ENCODE measurements at regions not wholly inside any gene's neighbourhood (a gene's known extent, or its start where the extent isn't known, plus 50 kb on each side); places are given as distances from the start of the nearest gene placed in this dataset.

DNA sequence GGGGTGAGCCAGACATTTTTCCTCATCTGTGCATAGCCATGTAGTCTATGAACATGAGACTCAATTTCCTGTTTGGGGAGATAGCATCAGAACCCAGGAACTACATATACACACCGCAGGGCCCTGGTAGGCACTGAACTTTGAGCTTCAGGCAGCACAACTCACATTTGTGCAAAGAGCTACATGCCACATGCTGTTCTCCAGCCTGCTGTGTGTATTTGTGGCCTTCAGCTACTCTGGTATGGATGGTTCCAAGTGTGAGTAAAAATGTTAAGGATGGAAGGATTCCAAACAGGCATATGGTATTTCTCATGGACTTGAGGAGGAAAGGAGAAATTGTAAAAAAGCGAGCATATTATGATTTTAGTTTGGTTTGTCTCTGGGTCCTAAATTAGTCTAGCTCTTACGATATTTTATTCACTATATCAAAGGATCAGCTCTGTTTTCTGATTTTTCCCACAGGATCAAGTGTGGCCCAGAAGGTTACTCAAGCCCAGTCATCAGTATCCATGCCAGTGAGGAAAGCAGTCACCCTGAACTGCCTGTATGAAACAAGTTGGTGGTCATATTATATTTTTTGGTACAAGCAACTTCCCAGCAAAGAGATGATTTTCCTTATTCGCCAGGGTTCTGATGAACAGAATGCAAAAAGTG lies 422.4 kb upstream of the OR4E1 start:
- peak overlapping the region; percentile 78 for H3K27ac ChIP-seq
- H3K4me1 ChIP-seq, result no peaks in the 10 kb centered on the region
- WGBS, result 77% methylated on average over 4 of the region's 4 CpGs
- H3K4me3 ChIP-seq, result no peak overlapping the region
- no peaks in the 10 kb centered on the region for H3K9me3 ChIP-seq
- H3K27me3 ChIP-seq, result no peaks in the 10 kb centered on the region
- no peaks in the 10 kb centered on the region for H3K36me3 ChIP-seq
- TF ChIP-seq EP300 (IDR thresholded peaks at IDR 0.05), result no peak
- TF ChIP-seq, protein P1, sequence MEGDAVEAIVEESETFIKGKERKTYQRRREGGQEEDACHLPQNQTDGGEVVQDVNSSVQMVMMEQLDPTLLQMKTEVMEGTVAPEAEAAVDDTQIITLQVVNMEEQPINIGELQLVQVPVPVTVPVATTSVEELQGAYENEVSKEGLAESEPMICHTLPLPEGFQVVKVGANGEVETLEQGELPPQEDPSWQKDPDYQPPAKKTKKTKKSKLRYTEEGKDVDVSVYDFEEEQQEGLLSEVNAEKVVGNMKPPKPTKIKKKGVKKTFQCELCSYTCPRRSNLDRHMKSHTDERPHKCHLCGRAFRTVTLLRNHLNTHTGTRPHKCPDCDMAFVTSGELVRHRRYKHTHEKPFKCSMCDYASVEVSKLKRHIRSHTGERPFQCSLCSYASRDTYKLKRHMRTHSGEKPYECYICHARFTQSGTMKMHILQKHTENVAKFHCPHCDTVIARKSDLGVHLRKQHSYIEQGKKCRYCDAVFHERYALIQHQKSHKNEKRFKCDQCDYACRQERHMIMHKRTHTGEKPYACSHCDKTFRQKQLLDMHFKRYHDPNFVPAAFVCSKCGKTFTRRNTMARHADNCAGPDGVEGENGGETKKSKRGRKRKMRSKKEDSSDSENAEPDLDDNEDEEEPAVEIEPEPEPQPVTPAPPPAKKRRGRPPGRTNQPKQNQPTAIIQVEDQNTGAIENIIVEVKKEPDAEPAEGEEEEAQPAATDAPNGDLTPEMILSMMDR (IDR thresholded peaks at IDR 0.05), result no peak
- TF ChIP-seq POLR2AphosphoS5 (IDR thresholded peaks at IDR 0.05), result no peak
- no peak for TF ChIP-seq POLR2A (IDR thresholded peaks at IDR 0.05)
- DNase-seq (ENCODE audit: low spot score in 2 of 2), result no peak

DNA sequence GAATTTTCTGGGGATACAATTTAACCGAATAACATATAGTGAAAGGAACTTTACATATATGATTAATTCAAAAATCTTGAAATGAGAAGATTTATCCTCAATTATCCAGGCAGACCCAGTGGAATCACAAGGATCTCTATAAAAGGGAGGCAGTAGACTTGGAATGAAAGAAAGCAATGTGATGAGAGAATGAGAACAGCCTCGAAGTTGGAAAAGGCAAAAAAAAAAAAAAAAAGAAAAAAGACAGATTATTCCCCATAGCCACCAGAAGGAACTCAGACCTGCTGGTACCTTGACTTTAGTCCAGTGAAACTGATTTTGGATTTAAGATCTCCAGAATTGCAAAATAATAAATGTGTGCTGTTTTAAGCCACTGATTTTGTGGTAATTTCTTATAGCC lies 416.3 kb upstream of the OR4E1 start:
- DNase-seq (ENCODE audit: low spot score in 2 of 2), result no peak
- WGBS, result 68% methylated on average over 2 of the region's 2 CpGs
- peak overlapping the region; percentile 84 for H3K27ac ChIP-seq
- no peaks in the 10 kb centered on the region for H3K27me3 ChIP-seq
- H3K4me3 ChIP-seq, result no peak overlapping the region
- H3K36me3 ChIP-seq, result no peaks in the 10 kb centered on the region
- peaks cover 3% of the 10 kb centered on the region for H3K4me1 ChIP-seq
- TF ChIP-seq POLR2AphosphoS5 (IDR thresholded peaks at IDR 0.05), result no peak
- TF ChIP-seq, protein P1 (IDR thresholded peaks at IDR 0.05), result no peak
- no peak for TF ChIP-seq POLR2A (IDR thresholded peaks at IDR 0.05)
- no peak for TF ChIP-seq EP300 (IDR thresholded peaks at IDR 0.05)
- H3K9me3 ChIP-seq, result no peaks in the 10 kb centered on the region

DNA sequence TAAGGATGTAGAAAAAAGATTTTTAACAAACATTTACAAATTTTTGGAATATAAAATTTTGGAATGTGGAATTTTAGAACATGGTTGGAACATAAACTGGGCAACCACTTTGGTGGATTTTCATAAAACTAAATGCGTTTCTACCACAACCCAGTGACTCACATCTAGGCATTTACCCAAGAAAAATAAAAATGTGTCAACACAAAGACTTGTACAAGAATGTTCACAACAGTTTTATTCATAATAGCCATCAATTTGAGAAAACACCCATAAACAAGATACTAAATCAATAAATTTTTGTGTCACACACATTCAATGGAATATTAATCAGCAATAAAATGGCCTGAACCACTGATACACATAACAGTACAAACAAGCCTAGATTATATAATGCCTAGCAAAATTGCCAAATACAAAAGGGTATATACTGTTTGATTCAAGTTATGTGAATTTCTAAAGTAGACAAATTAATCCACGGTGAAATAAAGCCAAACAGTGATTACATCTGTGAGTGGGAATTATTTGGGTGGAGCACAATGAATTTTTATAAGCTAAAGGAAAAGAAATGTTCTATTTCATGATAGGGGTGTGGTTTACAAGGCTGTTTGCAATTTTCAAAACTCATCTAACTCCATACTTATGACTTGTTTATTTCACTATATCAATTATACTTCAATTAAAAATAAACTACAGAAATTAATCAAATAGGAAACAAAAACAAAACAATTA lies 415.2 kb upstream of the OR4E1 start:
- H3K36me3 ChIP-seq, result no peaks in the 10 kb centered on the region
- peaks cover 3% of the 10 kb centered on the region for H3K4me1 ChIP-seq
- no peak overlapping the region for H3K4me3 ChIP-seq
- DNase-seq (ENCODE audit: low spot score in 2 of 2), result no peak
- 25% methylated on average over 2 of the region's 2 CpGs for WGBS
- H3K9me3 ChIP-seq, result no peaks in the 10 kb centered on the region
- TF ChIP-seq EP300 (IDR thresholded peaks at IDR 0.05), result no peak
- TF ChIP-seq POLR2AphosphoS5 (IDR thresholded peaks at IDR 0.05), result no peak
- TF ChIP-seq POLR2A (IDR thresholded peaks at IDR 0.05), result no peak
- TF ChIP-seq, protein P1 (IDR thresholded peaks at IDR 0.05), result no peak
- H3K27ac ChIP-seq, result peak overlapping the region; percentile 84
- no peaks in the 10 kb centered on the region for H3K27me3 ChIP-seq

DNA sequence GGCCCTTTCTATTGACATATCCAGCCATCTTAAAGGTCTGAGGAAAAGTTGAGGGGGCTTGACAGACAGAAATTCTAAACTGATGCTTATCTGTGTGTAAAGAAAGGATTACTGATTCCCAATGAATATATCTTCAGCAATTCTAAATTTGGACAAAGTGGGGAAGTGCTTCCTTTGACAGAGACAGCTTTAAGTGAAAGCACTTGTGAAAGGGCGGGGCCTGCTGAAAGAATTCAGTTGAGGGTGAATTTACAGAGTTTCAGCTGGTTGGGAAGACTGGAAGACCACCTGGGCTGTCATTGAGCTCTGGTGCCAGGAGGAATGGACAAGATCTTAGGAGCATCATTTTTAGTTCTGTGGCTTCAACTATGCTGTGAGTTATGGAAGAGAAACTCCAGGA lies 412.5 kb upstream of the OR4E1 start:
- DNase-seq (ENCODE audit: low spot score in 2 of 2), result no peak
- Histone ChIP-seq H3K36me3 (no peaks in the 10 kb centered on the region), H3K27ac (no peak overlapping the region), H3K27me3 (no peaks in the 10 kb centered on the region), H3K4me1 (peaks cover 3% of the 10 kb centered on the region), H3K4me3 (no peak overlapping the region), H3K9me3 (no peaks in the 10 kb centered on the region)
- TF ChIP-seq, protein P1 (IDR thresholded peaks at IDR 0.05), result no peak
- TF ChIP-seq EP300 (IDR thresholded peaks at IDR 0.05) (no peak), POLR2AphosphoS5 (IDR thresholded peaks at IDR 0.05) (no peak), POLR2A (IDR thresholded peaks at IDR 0.05) (no peak)
- WGBS, result 90% methylated on average over 1 of the region's 1 CpG
